Muscle of arm (tissue), 1 donor: ENCODE measurements at regions not wholly inside any gene's neighbourhood (a gene's known extent, or its start where the extent isn't known, plus 50 kb on each side); places are given as distances from the start of the nearest gene placed in this dataset.
"Not testable (repeated sequence)": the region's sequence is repeated elsewhere in the genome, so short reads cannot be mapped to it uniquely, and the experiment has no call there.

ENCODE experiments used
- DNase-seq: peaks from one replicate; pipeline ENCODE4 v3.0.0-alpha.2; 2013

DNA sequence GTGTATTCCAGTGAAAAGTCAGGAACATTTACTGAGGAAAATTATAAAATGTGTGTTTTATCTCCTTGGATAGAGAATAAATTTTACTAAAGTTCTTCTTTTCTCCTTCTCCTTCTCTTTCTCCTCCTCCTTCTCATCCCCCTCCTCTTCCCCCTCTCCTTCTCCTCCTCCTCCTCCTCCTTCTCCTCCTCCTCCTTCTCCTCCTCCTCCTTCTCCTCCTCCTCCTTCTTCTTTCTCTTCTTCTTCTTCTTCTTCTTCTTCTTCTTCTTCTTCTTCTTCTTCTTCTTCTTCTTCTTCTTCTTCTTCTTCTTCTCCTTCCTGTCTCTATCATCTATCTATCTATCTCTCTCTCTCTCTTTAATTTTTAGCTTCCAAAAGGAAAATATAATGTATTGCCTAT lies 337.1 kb upstream of the MAF start:
- not testable (repeated sequence) for DNase-seq

GRCh38 chr16:79933603-79934002 lies 333.1 kb upstream of the MAF start:
- no peak for DNase-seq

GRCh38 chr16:79932572-79932971 lies 332.0 kb upstream of the MAF start:
- no peak for DNase-seq

GRCh38 chr16:79931721-79932120 lies 331.2 kb upstream of the MAF start:
- no peak for DNase-seq

DNA sequence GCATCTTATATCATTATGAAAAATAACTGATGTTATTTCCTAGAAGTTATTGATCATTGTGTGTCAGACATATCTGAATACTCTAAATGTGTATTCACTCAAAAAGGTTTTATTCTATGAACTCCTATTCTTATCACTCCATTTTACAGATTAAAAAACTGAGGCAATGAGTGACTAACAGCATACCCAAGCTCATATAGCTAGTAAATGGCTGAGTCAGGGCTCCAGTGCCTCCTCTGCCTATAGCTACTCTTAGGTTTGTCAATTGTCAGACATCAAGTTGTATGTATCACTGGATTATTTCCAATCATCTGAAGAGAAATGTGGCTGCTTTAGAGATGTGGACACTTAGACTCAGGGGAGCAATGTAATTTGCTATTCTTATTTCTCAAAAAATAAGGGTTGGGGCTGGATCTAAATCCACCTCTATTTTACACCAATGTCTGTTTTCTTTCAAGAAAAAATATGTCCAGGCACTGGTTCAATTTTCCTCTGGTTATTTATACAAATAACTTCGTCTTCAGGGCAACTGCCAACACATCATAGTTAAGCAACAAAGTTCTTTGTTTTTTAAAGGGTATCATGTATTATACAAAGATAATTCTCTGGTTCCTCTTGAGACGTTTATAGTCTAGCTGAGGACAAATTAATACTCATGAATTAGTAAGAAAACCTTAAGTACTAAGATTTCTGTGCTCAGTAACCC lies 328.9 kb upstream of the MAF start:
- peak; percentile 30 for DNase-seq

GRCh38 chr16:79928142-79928873 lies 327.8 kb upstream of the MAF start:
- no peak for DNase-seq

DNA sequence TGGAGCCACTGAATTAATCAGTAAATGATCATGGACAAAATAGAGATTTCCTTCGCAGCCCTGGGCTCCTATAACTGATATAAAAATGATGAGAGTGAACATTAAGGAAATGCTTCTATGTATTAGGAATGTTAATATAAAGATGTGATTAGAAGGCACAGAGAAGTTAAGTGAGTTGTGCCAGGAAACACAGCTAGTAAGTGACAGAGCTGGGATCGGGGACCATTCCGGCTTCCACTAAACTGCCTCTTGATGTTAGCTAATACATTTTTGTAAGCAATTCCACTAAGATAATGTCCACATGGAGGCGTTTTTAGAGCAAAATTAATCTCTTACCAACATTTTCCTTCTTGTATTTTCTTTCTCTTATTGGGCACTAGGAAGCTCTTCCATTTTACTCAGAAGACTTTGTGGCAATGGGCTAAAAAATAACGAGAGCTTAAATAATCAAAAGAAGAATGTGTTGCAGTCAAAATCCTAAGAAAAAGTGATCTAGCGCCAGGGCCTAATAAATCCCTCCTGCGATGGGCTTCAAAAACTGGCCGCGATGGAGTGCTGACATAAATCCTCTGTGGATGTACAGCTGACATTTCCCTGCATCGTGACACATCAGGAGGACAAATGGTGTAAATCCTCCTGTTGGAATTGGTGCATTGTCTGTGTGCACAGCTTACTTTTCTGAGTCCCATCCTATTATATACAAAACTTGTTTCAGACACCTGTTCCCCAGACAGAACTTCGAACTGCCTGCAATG lies 326.1 kb upstream of the MAF start:
- no peak for DNase-seq

- DNase-seq, result no peak
These were observed 322.9 kb upstream of the MAF start for GRCh38 chr16:79923431-79923830.

GRCh38 chr16:79920685-79921084 lies 320.1 kb upstream of the MAF start:
- DNase-seq, result no peak

GRCh38 chr16:79918916-79919315 lies 318.4 kb upstream of the MAF start:
- no peak for DNase-seq

GRCh38 chr16:79915761-79916160 lies 315.2 kb upstream of the MAF start:
- no peak for DNase-seq

- no peak for DNase-seq
These were observed 314.6 kb upstream of the MAF start for GRCh38 chr16:79914961-79915720.

- DNase-seq, result no peak
These were observed 312.2 kb upstream of the MAF start for GRCh38 chr16:79912592-79913310.

DNA sequence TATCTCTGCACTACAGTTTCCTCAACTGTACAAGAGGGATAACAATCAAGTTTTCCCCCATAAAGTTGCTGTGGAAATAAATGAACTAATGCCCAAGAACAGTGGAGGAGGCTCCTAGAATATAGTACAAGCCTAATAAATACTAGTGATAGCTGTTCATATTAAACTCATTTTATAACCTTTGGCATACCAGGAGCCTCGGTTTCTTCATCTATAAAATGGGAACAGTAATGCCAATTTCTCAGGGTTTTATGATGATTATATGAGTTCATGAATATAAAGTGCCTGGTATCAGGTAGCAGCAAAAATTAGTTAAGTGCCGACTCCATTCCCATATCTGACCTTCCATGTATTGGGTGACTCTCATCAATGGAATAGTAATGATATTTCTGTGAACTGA lies 311.1 kb upstream of the MAF start:
- DNase-seq, result no peak

- no peak for DNase-seq
These were observed 309.0 kb upstream of the MAF start for GRCh38 chr16:79909571-79909970.

DNA sequence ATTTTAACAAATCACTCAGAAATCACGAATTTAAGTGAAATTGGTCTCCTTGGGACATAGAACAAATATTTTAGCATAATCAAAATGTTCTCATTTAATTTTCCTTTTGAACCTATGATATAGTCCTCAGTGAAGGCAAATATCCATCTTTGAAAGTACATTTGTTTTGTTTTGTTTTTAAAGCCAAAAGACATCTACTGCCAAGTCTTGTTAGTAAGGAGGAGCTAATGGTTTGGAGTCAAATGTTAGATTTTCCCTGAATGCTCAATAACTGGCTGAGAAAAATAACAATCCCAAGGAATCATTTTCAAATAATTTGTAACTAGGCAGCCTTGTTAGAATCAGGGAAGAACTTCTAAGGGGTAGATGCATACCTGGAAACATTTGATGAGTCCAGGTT lies 302.9 kb upstream of the MAF start:
- no peak for DNase-seq

DNA sequence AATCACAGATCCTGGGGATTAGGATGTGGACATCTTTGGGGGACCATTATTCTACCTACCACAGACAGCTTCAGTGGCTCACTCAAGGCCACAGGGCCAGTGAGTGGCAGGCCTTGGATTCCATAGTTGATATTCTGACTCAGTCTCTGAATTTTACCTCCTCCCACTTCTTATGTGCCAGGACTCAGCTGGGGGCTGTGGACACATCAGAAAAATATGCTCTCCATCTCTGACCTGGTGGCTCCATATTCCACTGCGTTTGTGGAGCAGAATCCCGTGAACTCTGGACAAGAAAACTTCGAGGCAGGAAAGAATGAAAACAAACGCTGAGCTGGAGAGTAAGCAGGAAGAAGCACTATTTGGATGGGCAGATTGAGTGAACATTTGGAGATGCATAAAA lies 301.8 kb upstream of the MAF start:
- DNase-seq, result no peak

GRCh38 chr16:79901522-79901921 lies 301.0 kb upstream of the MAF start:
- DNase-seq, result no peak

GRCh38 chr16:79899716-79900115 lies 299.2 kb upstream of the MAF start:
- DNase-seq, result no peak

- DNase-seq, result no peak
These were observed 298.8 kb upstream of the MAF start for GRCh38 chr16:79899316-79899715.

GRCh38 chr16:79898703-79899102 lies 298.2 kb upstream of the MAF start:
- DNase-seq, result no peak
